Gastrocnemius medialis (tissue), 4 donors: ENCODE measurements at regions not wholly inside any gene's neighbourhood (a gene's known extent, or its start where the extent isn't known, plus 50 kb on each side); places are given as distances from the start of the nearest gene placed in this dataset.

ENCODE experiments used
- CTCF ChIP-seq, 5 experiments: fragments of 450-650 bp in 3 of 5; fragments of 200-600 bp in 2 of 5; sonication (generic) in 2 of 5; IDR thresholded peaks in 4 of 5; conservative IDR thresholded peaks in 1 of 5; 1 replicate in 4 of 5; 2 replicates in 1 of 5; pipeline ENCODE4 v1.5.1; 2016 to 2019; ENCODE audit warnings: antibody characterized with exemption in 5 of 5, mild to moderate bottlenecking in 3 of 5, moderate library complexity in 3 of 5
- POLR2A ChIP-seq, 2 donors: fragments of 450-650 bp; IDR thresholded peaks; one replicate each; pipeline ENCODE4 v1.6.1; 2017; ENCODE audit warnings: antibody characterized with exemption in 2 of 2, mild to moderate bottlenecking in 2 of 2, moderate library complexity in 2 of 2

DNA sequence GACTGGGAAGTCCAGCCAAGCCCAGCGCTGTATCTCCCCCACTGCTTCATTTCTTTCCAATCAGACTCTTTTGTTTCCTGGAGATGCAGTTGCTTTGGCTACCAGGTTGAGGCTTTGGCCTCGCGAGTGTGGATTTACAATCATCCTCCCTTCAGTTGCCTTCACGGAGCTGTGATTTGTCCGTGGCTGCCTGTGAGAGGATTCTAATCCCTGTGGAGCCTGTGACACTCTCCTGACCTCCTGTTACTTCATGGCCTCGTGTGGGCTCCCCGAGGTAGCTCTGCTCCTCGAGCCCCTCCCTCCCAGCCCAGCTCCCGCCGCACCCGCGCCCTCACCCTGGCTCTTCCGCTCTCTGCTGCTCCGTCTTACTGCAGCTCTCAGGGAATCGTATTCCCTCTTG lies 107.2 kb upstream of the STC2 start:
- TF ChIP-seq POLR2A (IDR thresholded peaks at IDR 0.05) (no peak), CTCF (IDR thresholded peaks at IDR 0.05 in 4 of 5, conservative IDR thresholded peaks at IDR 0.05 in 1 of 5) (no peak)
